Adrenal gland (tissue), 5 donors: ENCODE measurements at regions not wholly inside any gene's neighbourhood (a gene's known extent, or its start where the extent isn't known, plus 50 kb on each side); places are given as distances from the start of the nearest gene placed in this dataset.

ENCODE experiments used
- POLR2A ChIP-seq, 2 donors: fragments of 450-650 bp; IDR thresholded peaks; one replicate each; pipeline ENCODE4 v1.6.1; 2017; ENCODE audit warnings: antibody characterized with exemption in 2 of 2, mild to moderate bottlenecking in 2 of 2, moderate library complexity in 1 of 2
- TF ChIP-seq, protein P1 (sequence below), 6 experiments: fragments of 450-650 bp in 4 of 6; fragments of 200-600 bp in 2 of 6; sonication (generic) in 1 of 6; IDR thresholded peaks; 1 replicate in 5 of 6; 2 replicates in 1 of 6; pipeline versions ENCODE4 v1.5.1 to v1.8.0; 2016 to 2021; ENCODE audit warnings: antibody characterized with exemption in 6 of 6, mild to moderate bottlenecking in 2 of 6, moderate library complexity in 1 of 6
- donor health status: DM: no; HTN: no; CAD: no.

DNA sequence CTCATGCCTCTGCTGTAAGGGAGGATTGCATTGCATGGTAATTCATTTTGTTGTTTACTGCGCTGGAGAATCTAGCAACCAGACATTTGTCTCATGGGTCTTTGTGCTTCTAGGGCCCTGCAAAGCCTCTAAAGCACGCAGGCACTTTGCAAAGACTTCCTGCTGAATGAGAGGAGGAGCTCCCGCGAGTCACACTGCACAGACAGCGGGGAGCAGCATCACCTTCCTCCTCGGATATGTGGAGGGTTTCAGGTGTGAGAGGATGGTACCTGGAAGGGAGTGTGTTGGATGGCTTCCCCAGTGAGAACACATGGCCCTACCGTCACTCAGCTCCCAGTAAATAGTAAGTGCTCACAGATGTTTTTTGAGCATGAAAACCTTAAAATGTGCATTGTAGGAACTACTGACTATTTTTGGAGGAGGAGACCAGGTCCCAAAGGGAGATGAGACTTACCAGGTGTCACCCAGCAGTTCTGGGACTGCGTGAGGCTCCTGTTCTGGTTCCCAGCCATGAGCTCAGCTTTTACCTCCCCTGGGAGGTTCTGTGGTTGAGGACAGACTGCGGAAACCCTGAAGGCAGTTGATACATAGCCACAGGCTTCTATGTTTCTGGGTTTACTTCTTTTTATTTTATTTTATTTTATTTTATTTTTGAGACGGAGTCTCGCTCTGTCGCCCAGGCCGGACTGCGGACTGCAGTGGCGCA, 278.0 kb downstream of the FGF9 start:
- no peak for TF ChIP-seq POLR2A (IDR thresholded peaks at IDR 0.05)
- TF ChIP-seq, protein P1, sequence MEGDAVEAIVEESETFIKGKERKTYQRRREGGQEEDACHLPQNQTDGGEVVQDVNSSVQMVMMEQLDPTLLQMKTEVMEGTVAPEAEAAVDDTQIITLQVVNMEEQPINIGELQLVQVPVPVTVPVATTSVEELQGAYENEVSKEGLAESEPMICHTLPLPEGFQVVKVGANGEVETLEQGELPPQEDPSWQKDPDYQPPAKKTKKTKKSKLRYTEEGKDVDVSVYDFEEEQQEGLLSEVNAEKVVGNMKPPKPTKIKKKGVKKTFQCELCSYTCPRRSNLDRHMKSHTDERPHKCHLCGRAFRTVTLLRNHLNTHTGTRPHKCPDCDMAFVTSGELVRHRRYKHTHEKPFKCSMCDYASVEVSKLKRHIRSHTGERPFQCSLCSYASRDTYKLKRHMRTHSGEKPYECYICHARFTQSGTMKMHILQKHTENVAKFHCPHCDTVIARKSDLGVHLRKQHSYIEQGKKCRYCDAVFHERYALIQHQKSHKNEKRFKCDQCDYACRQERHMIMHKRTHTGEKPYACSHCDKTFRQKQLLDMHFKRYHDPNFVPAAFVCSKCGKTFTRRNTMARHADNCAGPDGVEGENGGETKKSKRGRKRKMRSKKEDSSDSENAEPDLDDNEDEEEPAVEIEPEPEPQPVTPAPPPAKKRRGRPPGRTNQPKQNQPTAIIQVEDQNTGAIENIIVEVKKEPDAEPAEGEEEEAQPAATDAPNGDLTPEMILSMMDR (IDR thresholded peaks at IDR 0.05) = no peak
